ENCODE measurements at regions not wholly inside any gene's neighbourhood (a gene's known extent, or its start where the extent isn't known, plus 50 kb on each side); places are given as distances from the start of the nearest gene placed in this dataset.

- Histone ChIP-seq H3K27me3 (ENCODE audit: control insufficient read depth, insufficient read depth, low read length) (no peaks in the 10 kb centered on the region), H3K27ac (ENCODE audit: low read depth, low read length) (no peak overlapping the region), H3K4me3 (ENCODE audit: low read depth, low read length) (no peak overlapping the region), H3K9me3 (ENCODE audit: control insufficient read depth, insufficient read depth, low read length) (no peaks in the 10 kb centered on the region)
- ChIA-PET CTCF (interaction anchor here (1.6 kb wide), 1 partner anchor 575 kb away, joined by 3 read pairs; no protein-coding TSS in a partner anchor), POLR2A (no interaction called here)
- TF ChIP-seq CTCF (IDR thresholded peaks at IDR 0.05; ENCODE audit: low read depth, low read length), result no peak
- no peak for DNase-seq (ENCODE audit: low read depth, low spot score)
Measured at GRCh38 chr1:59124166-59124565, 172.7 kb upstream of the FGGY start.

- no peak overlapping the region for H3K4me3 ChIP-seq (ENCODE audit: low read depth, low read length)
- H3K9me3 ChIP-seq (ENCODE audit: control insufficient read depth, insufficient read depth, low read length), result no peaks in the 10 kb centered on the region
- H3K27me3 ChIP-seq (ENCODE audit: control insufficient read depth, insufficient read depth, low read length), result no peaks in the 10 kb centered on the region
- POLR2A ChIA-PET, result no interaction called here
- no peak for TF ChIP-seq CTCF (IDR thresholded peaks at IDR 0.05; ENCODE audit: low read depth, low read length)
- CTCF ChIA-PET, result no interaction called here
- no peak for DNase-seq (ENCODE audit: low read depth, low spot score)
- H3K27ac ChIP-seq (ENCODE audit: low read depth, low read length), result no peak overlapping the region
Measured at GRCh38 chr1:59125154-59125553, 171.7 kb upstream of the FGGY start.

GRCh38 chr1:59125676-59126320 lies 171.1 kb upstream of the FGGY start:
- H3K4me3 ChIP-seq (ENCODE audit: low read depth, low read length), result no peak overlapping the region
- H3K27me3 ChIP-seq (ENCODE audit: control insufficient read depth, insufficient read depth, low read length), result no peaks in the 10 kb centered on the region
- CTCF ChIA-PET, result no interaction called here
- DNase-seq (ENCODE audit: low read depth, low spot score), result no peak
- TF ChIP-seq CTCF (IDR thresholded peaks at IDR 0.05; ENCODE audit: low read depth, low read length), result no peak
- H3K27ac ChIP-seq (ENCODE audit: low read depth, low read length), result no peak overlapping the region
- H3K9me3 ChIP-seq (ENCODE audit: control insufficient read depth, insufficient read depth, low read length), result no peaks in the 10 kb centered on the region
- POLR2A ChIA-PET, result no interaction called here

GRCh38 chr1:59126366-59126765 lies 170.5 kb upstream of the FGGY start:
- ChIA-PET POLR2A (no interaction called here), CTCF (no interaction called here)
- Histone ChIP-seq H3K9me3 (ENCODE audit: control insufficient read depth, insufficient read depth, low read length) (no peaks in the 10 kb centered on the region), H3K27ac (ENCODE audit: low read depth, low read length) (no peak overlapping the region), H3K27me3 (ENCODE audit: control insufficient read depth, insufficient read depth, low read length) (no peaks in the 10 kb centered on the region), H3K4me3 (ENCODE audit: low read depth, low read length) (no peak overlapping the region)
- DNase-seq (ENCODE audit: low read depth, low spot score), result no peak
- TF ChIP-seq CTCF (IDR thresholded peaks at IDR 0.05; ENCODE audit: low read depth, low read length), result no peak

GRCh38 chr1:59128239-59128736 lies 168.6 kb upstream of the FGGY start:
- CTCF ChIA-PET, result no interaction called here
- POLR2A ChIA-PET, result interaction anchor here (0.9 to 1.1 kb wide), 3 partner anchors 15 to 345 kb away, joined by 3 to 6 read pairs (median 3); partner anchors contain the start of gene JUN
- H3K27ac ChIP-seq (ENCODE audit: low read depth, low read length), result peak overlapping the region; percentile 58

More at GRCh38 chr1:59128239-59128736, 168.6 kb upstream of the FGGY start:
- Histone ChIP-seq H3K4me3 (ENCODE audit: low read depth, low read length) (no peak overlapping the region), H3K27me3 (ENCODE audit: control insufficient read depth, insufficient read depth, low read length) (no peaks in the 10 kb centered on the region), H3K9me3 (ENCODE audit: control insufficient read depth, insufficient read depth, low read length) (no peaks in the 10 kb centered on the region)
- TF ChIP-seq CTCF (IDR thresholded peaks at IDR 0.05; ENCODE audit: low read depth, low read length), result no peak
- DNase-seq (ENCODE audit: low read depth, low spot score), result no peak

Measured in AG04450 (cell line).